GM12878 (cell line): ENCODE measurements at regions not wholly inside any gene's neighbourhood (a gene's known extent, or its start where the extent isn't known, plus 50 kb on each side); places are given as distances from the start of the nearest gene placed in this dataset.

Source experiments
- BCL3 ChIP-seq: IDR thresholded peaks from 2 replicates; pipeline ENCODE4 v1.6.1; 2011; ENCODE audit warnings: borderline replicate concordance, low read depth, mild to moderate bottlenecking, moderate library complexity, low read length; ENCODE audit not compliant: insufficient read depth, poor library complexity, severe bottlenecking
- E2F4 ChIP-seq: IDR thresholded peaks from 2 replicates; pipeline ENCODE4 v1.6.1; 2012; ENCODE audit warnings: low read depth, low read length, improper control_type of control experiment
- FOS ChIP-seq: IDR thresholded peaks from 3 replicates; pipeline ENCODE4 v1.6.1; 2011; ENCODE audit warnings: borderline replicate concordance; ENCODE audit not compliant: insufficient read length; ENCODE audit errors: extremely low read depth
- MEF2A ChIP-seq: IDR thresholded peaks from 2 replicates; pipeline ENCODE4 v1.6.1; 2011; ENCODE audit warnings: low read depth, mild to moderate bottlenecking, low read length, moderate library complexity; ENCODE audit not compliant: insufficient read depth
- MTA3 ChIP-seq: IDR thresholded peaks from 2 replicates; pipeline ENCODE4 v1.6.1; 2012; ENCODE audit warnings: low read length, inconsistent platforms, borderline replicate concordance
- YY1 ChIP-seq: IDR thresholded peaks from 2 replicates; pipeline ENCODE4 v1.6.1; 2011; ENCODE audit warnings: low read depth, mild to moderate bottlenecking, low read length
- TF ChIP-seq, protein P1 (sequence below): IDR thresholded peaks from 2 replicates; pipeline ENCODE4 v1.6.1; 2012; ENCODE audit warnings: improper control_type of control experiment, low read depth, low read length; ENCODE audit not compliant: insufficient replicate concordance
- TF ChIP-seq, protein P2 (sequence below): fragments of 150-350 bp; IDR thresholded peaks from 2 replicates; pipeline ENCODE4 v1.6.1; 2014; ENCODE audit warnings: mild to moderate bottlenecking, low read depth, low read length

- TF ChIP-seq, protein P1, sequence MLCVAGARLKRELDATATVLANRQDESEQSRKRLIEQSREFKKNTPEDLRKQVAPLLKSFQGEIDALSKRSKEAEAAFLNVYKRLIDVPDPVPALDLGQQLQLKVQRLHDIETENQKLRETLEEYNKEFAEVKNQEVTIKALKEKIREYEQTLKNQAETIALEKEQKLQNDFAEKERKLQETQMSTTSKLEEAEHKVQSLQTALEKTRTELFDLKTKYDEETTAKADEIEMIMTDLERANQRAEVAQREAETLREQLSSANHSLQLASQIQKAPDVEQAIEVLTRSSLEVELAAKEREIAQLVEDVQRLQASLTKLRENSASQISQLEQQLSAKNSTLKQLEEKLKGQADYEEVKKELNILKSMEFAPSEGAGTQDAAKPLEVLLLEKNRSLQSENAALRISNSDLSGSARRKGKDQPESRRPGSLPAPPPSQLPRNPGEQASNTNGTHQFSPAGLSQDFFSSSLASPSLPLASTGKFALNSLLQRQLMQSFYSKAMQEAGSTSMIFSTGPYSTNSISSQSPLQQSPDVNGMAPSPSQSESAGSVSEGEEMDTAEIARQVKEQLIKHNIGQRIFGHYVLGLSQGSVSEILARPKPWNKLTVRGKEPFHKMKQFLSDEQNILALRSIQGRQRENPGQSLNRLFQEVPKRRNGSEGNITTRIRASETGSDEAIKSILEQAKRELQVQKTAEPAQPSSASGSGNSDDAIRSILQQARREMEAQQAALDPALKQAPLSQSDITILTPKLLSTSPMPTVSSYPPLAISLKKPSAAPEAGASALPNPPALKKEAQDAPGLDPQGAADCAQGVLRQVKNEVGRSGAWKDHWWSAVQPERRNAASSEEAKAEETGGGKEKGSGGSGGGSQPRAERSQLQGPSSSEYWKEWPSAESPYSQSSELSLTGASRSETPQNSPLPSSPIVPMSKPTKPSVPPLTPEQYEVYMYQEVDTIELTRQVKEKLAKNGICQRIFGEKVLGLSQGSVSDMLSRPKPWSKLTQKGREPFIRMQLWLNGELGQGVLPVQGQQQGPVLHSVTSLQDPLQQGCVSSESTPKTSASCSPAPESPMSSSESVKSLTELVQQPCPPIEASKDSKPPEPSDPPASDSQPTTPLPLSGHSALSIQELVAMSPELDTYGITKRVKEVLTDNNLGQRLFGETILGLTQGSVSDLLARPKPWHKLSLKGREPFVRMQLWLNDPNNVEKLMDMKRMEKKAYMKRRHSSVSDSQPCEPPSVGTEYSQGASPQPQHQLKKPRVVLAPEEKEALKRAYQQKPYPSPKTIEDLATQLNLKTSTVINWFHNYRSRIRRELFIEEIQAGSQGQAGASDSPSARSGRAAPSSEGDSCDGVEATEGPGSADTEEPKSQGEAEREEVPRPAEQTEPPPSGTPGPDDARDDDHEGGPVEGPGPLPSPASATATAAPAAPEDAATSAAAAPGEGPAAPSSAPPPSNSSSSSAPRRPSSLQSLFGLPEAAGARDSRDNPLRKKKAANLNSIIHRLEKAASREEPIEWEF = no peak
- TF ChIP-seq MEF2A (no peak), FOS (no peak), YY1 (no peak), MTA3 (no peak), BCL3 (no peak), E2F4 (no peak)
- TF ChIP-seq, protein P2, sequence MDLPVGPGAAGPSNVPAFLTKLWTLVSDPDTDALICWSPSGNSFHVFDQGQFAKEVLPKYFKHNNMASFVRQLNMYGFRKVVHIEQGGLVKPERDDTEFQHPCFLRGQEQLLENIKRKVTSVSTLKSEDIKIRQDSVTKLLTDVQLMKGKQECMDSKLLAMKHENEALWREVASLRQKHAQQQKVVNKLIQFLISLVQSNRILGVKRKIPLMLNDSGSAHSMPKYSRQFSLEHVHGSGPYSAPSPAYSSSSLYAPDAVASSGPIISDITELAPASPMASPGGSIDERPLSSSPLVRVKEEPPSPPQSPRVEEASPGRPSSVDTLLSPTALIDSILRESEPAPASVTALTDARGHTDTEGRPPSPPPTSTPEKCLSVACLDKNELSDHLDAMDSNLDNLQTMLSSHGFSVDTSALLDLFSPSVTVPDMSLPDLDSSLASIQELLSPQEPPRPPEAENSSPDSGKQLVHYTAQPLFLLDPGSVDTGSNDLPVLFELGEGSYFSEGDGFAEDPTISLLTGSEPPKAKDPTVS = no peak
Measured at GRCh38 chr9:26205261-26205660, 527.0 kb upstream of the TUSC1 start (continued).
